Thoracic aorta (tissue), 2 donors: ENCODE measurements at regions not wholly inside any gene's neighbourhood (a gene's known extent, or its start where the extent isn't known, plus 50 kb on each side); places are given as distances from the start of the nearest gene placed in this dataset.

Experiments
- ATAC-seq: fragments of 150-250 bp; one replicate; pipeline ENCODE4 v1.8.0; 2017; ENCODE audit warnings: low read depth; ENCODE audit not compliant: insufficient number of reproducible peaks, low FRiP score
- DNase-seq: peaks from one replicate; pipeline ENCODE4 v3.0.0-alpha.2; 2020; ENCODE audit warnings: low spot score
- H3K27ac ChIP-seq, 2 donors: fragments of 200-600 bp; sonication (generic); 1 replicate in 1 of 2; 2 replicates in 1 of 2; pipeline ENCODE4 v1.5.1; 2016; ENCODE audit warnings: mild to moderate bottlenecking in 2 of 2, moderate library complexity in 2 of 2
- H3K27me3 ChIP-seq: fragments of 200-600 bp; sonication (generic); replicated peaks from 2 replicates; pipeline ENCODE4 v1.6.0; 2016; ENCODE audit warnings: mild to moderate bottlenecking; ENCODE audit not compliant: insufficient read depth
- H3K36me3 ChIP-seq: fragments of 200-600 bp; sonication (generic); one replicate; pipeline ENCODE4 v1.5.1; 2016
- H3K4me1 ChIP-seq, 2 donors: fragments of 200-600 bp; sonication (generic); 1 replicate in 1 of 2; 2 replicates in 1 of 2; pipeline versions ENCODE4 v1.5.1 to v1.6.0; 2016; ENCODE audit warnings: low read depth in 2 of 2, mild to moderate bottlenecking in 1 of 2; ENCODE audit not compliant: control insufficient read depth in 1 of 2
- H3K4me3 ChIP-seq: fragments of 200-600 bp; sonication (generic); 2 replicates; pipeline ENCODE4 v1.5.1; 2016; ENCODE audit warnings: mild to moderate bottlenecking
- H3K9me3 ChIP-seq: fragments of 200-600 bp; sonication (generic); 2 replicates; pipeline ENCODE4 v1.5.1; 2016
- TF ChIP-seq, protein P1 (sequence below): fragments of 200-600 bp; sonication (generic); IDR thresholded peaks from one replicate; pipeline ENCODE4 v1.5.1; 2019; ENCODE audit warnings: antibody characterized with exemption

DNA sequence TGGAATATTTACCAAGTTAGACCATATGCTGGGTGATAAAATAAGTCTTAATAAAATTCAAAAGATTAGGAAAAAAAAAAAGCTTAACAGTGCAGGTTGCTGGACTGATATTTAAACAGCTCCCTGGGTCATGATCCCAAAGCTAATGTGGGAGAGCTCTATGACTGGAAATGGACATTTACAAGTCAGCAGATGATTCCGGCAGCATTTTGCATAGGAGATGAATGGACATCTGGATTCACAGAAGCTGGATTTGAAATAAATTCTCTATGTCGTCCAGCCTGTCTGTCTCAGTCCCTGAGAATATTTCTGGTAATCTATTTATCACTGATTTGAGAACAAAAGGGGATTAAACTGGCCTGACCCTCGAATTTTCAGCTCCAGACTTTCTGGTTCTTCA lies 52.3 kb upstream of the KLHL25 start:
- ATAC-seq (no peak), DNase-seq (no peak)
- TF ChIP-seq, protein P1, sequence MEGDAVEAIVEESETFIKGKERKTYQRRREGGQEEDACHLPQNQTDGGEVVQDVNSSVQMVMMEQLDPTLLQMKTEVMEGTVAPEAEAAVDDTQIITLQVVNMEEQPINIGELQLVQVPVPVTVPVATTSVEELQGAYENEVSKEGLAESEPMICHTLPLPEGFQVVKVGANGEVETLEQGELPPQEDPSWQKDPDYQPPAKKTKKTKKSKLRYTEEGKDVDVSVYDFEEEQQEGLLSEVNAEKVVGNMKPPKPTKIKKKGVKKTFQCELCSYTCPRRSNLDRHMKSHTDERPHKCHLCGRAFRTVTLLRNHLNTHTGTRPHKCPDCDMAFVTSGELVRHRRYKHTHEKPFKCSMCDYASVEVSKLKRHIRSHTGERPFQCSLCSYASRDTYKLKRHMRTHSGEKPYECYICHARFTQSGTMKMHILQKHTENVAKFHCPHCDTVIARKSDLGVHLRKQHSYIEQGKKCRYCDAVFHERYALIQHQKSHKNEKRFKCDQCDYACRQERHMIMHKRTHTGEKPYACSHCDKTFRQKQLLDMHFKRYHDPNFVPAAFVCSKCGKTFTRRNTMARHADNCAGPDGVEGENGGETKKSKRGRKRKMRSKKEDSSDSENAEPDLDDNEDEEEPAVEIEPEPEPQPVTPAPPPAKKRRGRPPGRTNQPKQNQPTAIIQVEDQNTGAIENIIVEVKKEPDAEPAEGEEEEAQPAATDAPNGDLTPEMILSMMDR: no peak
- H3K4me3 ChIP-seq: no peak overlapping the region
- H3K4me1 ChIP-seq: no peaks in the 10 kb centered on the region
- no peak overlapping the region for H3K27ac ChIP-seq
- no peaks in the 10 kb centered on the region for H3K27me3 ChIP-seq
- H3K9me3 ChIP-seq: no peaks in the 10 kb centered on the region
- no peaks in the 10 kb centered on the region for H3K36me3 ChIP-seq

DNA sequence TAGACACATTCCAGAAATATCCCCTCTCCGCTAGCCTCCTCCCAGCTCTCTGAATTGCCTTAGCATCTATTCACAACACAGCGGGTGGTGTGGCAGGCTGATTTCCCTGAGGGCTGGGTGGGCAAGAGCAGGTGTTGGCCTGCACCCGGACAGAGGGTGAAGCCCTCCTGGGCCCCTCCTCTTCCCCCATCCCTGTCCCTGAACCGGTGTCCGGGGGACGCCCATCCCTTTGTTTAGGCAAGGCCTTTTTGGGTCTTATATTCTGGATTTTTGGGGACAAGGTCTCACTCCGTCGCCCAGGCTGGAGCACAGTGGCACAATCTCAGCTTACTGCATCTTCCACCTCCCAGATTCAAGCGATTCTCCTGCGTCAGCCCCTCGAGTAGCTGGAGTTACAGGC lies 55.2 kb upstream of the KLHL25 start:
- Histone ChIP-seq H3K27me3 (no peaks in the 10 kb centered on the region), H3K9me3 (no peaks in the 10 kb centered on the region), H3K36me3 (no peaks in the 10 kb centered on the region), H3K27ac (no peak overlapping the region), H3K4me1 (no peaks in the 10 kb centered on the region), H3K4me3 (no peak overlapping the region)
- TF ChIP-seq, protein P1: no peak
- DNase-seq: no peak
- no peak for ATAC-seq

DNA sequence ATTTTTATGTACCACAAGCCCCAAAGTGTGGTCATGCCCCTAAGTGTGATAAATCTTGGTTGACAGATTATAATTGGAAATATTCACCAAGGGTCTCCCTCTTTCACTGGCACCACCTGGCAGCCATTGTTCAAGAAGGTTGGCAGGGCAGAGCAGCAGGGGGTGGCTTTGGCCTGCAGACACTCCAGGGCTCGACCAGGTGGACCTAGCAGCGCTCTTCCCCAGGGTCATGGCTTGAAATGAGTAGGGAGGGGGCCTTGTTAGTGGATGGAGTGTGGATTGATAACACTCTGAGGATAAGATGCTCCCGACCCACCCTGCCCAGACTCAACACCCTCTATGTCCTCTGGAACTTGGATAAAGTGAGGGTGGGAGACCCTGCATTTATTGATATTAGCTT lies 58.2 kb upstream of the KLHL25 start:
- Histone ChIP-seq H3K9me3 (no peaks in the 10 kb centered on the region), H3K4me1 (no peaks in the 10 kb centered on the region), H3K36me3 (no peaks in the 10 kb centered on the region), H3K4me3 (no peak overlapping the region), H3K27me3 (no peaks in the 10 kb centered on the region), H3K27ac (no peak overlapping the region)
- DNase-seq: no peak
- TF ChIP-seq, protein P1: no peak
- ATAC-seq: no peak

DNA sequence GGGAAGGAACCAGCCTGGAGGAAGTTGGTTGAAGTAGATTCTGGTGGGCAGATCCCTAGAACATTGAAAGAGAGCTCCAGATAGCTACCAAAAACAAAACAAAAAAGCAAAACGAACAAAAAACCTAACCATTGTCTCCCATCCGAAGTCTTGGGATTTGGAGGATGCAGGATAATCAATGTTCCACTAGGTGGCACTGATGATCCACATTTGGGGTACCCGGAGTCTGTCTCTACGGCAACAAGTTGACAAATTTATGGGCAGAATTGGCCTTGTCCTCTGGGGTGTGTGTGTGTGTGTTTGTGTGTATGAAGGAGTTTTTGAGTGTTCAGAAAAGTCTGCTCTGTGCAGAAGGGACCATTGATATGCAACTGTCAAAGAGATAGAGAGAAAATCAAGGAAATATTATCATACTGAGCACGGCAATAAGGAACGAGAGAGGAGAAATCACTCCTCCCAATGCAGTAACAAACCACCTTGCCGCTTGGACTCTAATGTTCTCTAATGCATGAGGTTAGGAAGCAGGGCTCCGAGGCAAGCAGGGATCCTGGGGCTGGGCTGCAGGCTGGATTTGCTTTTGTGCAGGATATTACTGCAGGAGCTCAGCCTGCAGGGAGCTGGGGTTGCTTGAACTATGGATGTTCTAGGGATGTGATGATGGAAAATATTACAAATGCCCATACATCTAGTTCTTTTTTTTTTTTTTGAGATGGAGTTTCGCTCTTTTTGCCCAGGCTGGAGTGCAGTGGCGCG lies 59.8 kb upstream of the KLHL25 start:
- H3K36me3 ChIP-seq: no peaks in the 10 kb centered on the region
- TF ChIP-seq, protein P1: peak; percentile 72
- no peak overlapping the region for H3K4me3 ChIP-seq
- no peak overlapping the region for H3K27ac ChIP-seq
- no peaks in the 10 kb centered on the region for H3K9me3 ChIP-seq
- DNase-seq: no peak
- H3K27me3 ChIP-seq: no peaks in the 10 kb centered on the region
- ATAC-seq: peak; percentile 43
- peaks cover 0 to 4% of the 10 kb centered on the region in 2 donors for H3K4me1 ChIP-seq

DNA sequence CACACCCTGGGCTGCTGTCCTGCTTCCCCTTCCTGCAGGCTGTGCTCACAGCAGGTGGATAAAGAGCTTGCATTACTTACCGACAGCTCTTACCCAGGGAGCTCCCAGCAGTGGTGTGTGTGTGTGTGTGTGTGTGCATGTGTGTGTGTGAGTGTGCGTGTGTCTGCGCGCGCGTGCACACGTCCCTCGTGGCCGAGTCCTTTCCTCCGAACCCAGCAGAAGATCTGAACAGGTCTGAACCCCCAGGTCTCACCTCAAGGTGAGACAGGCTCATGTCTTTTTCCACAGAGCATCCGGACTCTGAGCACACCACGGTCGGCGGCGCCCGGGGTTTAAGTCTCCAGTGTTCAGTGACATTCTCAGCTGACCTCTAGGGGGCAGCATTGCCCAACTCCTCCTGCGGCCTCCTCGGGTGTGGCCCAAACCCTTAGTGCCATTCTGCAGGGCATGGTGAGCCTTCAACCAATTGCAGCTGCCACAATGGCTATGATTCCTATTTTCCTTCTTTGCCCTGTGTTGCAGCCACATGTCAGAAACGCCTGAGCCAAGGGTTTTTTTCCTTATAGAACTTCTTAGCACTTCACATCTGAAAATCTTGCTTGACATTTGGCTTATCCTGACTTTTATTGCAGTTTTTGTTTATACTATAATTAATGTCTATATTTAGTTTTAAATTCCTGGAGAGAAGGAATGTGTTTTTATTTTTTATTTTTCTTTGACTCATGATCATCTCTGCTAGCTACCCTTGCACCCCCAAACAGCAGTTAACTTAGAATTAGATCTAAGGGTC lies 64.1 kb upstream of the KLHL25 start:
- DNase-seq: no peak
- no peak overlapping the region for H3K27ac ChIP-seq
- no peaks in the 10 kb centered on the region for H3K9me3 ChIP-seq
- H3K36me3 ChIP-seq: no peaks in the 10 kb centered on the region
- peak; percentile 53 for ATAC-seq
- H3K4me1 ChIP-seq: peaks cover 0 to 4% of the 10 kb centered on the region in 2 donors
- peak overlapping the region; percentile 28 for H3K4me3 ChIP-seq
- H3K27me3 ChIP-seq: no peaks in the 10 kb centered on the region
- TF ChIP-seq, protein P1: peak; percentile 66
